ENCODE measurements at regions not wholly inside any gene's neighbourhood (a gene's known extent, or its start where the extent isn't known, plus 50 kb on each side); places are given as distances from the start of the nearest gene placed in this dataset.

GRCh38 chr18:9032519-9032918 is 70.0 kb upstream of the NDUFV2 start:
- DNase-seq (ENCODE audit: low spot score) = no peak
- BruUV-seq (replicated peaks) = no TSS peak
- intact Hi-C loops (cut with micrococcal nuclease; ENCODE audit: unreplicated experiment) (no loop called here), in situ Hi-C loops (cut with HindIII; ENCODE audit: extremely low pct_ligation_motif_present, low pct_unique_long_range_greater_than_20kb) (no loop called here)
- no peak overlapping the region for H3K4me3 ChIP-seq (replicated peaks in 1 of 3; ENCODE audit: insufficient read depth in 1 of 3, low read depth in 2 of 3, low read length in 3 of 3)
- no peak overlapping the region for H3K9ac ChIP-seq (ENCODE audit: insufficient read depth, low read depth, low read length)
- POLR2A ChIA-PET = no interaction called here
- no peaks in the 10 kb centered on the region for H3K9me3 ChIP-seq (ENCODE audit: low read length)
- peaks cover 0 to 17% of the 10 kb centered on the region in 2 experiments; a peak in 1 of 5 replicates for H3K27me3 ChIP-seq (ENCODE audit: control insufficient read depth in 1 of 2, insufficient read depth in 2 of 2, low read length in 2 of 2)
- H3K79me2 ChIP-seq (ENCODE audit: insufficient read depth, low read length) = no peaks in the 10 kb centered on the region
- WGBS (ENCODE audit: low lambda C conversion rate) = 62% methylated on average over 4 of the region's 7 CpGs
- CTCF ChIA-PET (ENCODE audit: low intra/inter-chr PET ratio, low total read pairs) = no interaction called here
- no peak for TF ChIP-seq SNAPC2 (CRISPR knock-in tag; IDR thresholded peaks at IDR 0.05)
- TF ChIP-seq MAZ (IDR thresholded peaks at IDR 0.05; ENCODE audit: borderline replicate concordance, low read depth, low read length) = no peak
- TF ChIP-seq MAZ (CRISPR knock-in tag; IDR thresholded peaks at IDR 0.05; ENCODE audit: low read depth) = no peak
- TF ChIP-seq CAMTA2 (CRISPR knock-in tag; IDR thresholded peaks at IDR 0.05; ENCODE audit: borderline replicate concordance) = no peak
- no peak for TF ChIP-seq MIXL1 (CRISPR knock-in tag; IDR thresholded peaks at IDR 0.05)
- TF ChIP-seq EP300 (IDR thresholded peaks at IDR 0.05; ENCODE audit: low read depth in 2 of 2, low read length in 2 of 2) = no peak
- no peak for TF ChIP-seq EP300 (CRISPR knock-in tag; IDR thresholded peaks at IDR 0.05; ENCODE audit: borderline replicate concordance)
- TF ChIP-seq TRIM24 (CRISPR knock-in tag; IDR thresholded peaks at IDR 0.05) = no peak
- no peak for TF ChIP-seq ZNF136 (CRISPR knock-in tag; IDR thresholded peaks at IDR 0.05; ENCODE audit: low read depth)
- TF ChIP-seq, protein P1, sequence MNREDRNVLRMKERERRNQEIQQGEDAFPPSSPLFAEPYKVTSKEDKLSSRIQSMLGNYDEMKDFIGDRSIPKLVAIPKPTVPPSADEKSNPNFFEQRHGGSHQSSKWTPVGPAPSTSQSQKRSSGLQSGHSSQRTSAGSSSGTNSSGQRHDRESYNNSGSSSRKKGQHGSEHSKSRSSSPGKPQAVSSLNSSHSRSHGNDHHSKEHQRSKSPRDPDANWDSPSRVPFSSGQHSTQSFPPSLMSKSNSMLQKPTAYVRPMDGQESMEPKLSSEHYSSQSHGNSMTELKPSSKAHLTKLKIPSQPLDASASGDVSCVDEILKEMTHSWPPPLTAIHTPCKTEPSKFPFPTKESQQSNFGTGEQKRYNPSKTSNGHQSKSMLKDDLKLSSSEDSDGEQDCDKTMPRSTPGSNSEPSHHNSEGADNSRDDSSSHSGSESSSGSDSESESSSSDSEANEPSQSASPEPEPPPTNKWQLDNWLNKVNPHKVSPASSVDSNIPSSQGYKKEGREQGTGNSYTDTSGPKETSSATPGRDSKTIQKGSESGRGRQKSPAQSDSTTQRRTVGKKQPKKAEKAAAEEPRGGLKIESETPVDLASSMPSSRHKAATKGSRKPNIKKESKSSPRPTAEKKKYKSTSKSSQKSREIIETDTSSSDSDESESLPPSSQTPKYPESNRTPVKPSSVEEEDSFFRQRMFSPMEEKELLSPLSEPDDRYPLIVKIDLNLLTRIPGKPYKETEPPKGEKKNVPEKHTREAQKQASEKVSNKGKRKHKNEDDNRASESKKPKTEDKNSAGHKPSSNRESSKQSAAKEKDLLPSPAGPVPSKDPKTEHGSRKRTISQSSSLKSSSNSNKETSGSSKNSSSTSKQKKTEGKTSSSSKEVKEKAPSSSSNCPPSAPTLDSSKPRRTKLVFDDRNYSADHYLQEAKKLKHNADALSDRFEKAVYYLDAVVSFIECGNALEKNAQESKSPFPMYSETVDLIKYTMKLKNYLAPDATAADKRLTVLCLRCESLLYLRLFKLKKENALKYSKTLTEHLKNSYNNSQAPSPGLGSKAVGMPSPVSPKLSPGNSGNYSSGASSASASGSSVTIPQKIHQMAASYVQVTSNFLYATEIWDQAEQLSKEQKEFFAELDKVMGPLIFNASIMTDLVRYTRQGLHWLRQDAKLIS (CRISPR knock-in tag; IDR thresholded peaks at IDR 0.05) = no peak
- no peak for TF ChIP-seq HBP1 (CRISPR knock-in tag; IDR thresholded peaks at IDR 0.05; ENCODE audit: low read depth)
- TF ChIP-seq ZNF441 (CRISPR knock-in tag; IDR thresholded peaks at IDR 0.05; ENCODE audit: borderline replicate concordance) = no peak
- TF ChIP-seq, protein P2, sequence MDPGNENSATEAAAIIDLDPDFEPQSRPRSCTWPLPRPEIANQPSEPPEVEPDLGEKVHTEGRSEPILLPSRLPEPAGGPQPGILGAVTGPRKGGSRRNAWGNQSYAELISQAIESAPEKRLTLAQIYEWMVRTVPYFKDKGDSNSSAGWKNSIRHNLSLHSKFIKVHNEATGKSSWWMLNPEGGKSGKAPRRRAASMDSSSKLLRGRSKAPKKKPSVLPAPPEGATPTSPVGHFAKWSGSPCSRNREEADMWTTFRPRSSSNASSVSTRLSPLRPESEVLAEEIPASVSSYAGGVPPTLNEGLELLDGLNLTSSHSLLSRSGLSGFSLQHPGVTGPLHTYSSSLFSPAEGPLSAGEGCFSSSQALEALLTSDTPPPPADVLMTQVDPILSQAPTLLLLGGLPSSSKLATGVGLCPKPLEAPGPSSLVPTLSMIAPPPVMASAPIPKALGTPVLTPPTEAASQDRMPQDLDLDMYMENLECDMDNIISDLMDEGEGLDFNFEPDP (CRISPR knock-in tag; conservative IDR thresholded peaks at IDR 0.05) = no peak
- TF ChIP-seq REPIN1 (CRISPR knock-in tag; IDR thresholded peaks at IDR 0.05; ENCODE audit: borderline replicate concordance, low read depth) = no peak
- no peak for TF ChIP-seq ZNF644 (CRISPR knock-in tag; IDR thresholded peaks at IDR 0.05; ENCODE audit: low read depth)
- no peak for TF ChIP-seq POGK (CRISPR knock-in tag; conservative IDR thresholded peaks at IDR 0.05)
- FAIRE-seq = no peak
- no peak overlapping the region for H3K4me2 ChIP-seq (ENCODE audit: low read depth, low read length)
- no peak for ATAC-seq
- no peaks in the 10 kb centered on the region for H3K36me3 ChIP-seq (replicated peaks in 1 of 2; ENCODE audit: control insufficient read depth in 1 of 2, insufficient read depth in 2 of 2, low read length in 2 of 2)
- H3K27ac ChIP-seq (ENCODE audit: extremely low read length, insufficient read depth, low read length) = no peak overlapping the region
- H3K4me1 ChIP-seq (ENCODE audit: insufficient read depth, low read length) = no peaks in the 10 kb centered on the region
- no peak overlapping the region for H2AFZ ChIP-seq (ENCODE audit: low read length)
- no peaks in the 10 kb centered on the region for H4K20me1 ChIP-seq (ENCODE audit: insufficient read depth, low read length)
